MM.1S (cell line): ENCODE measurements at regions not wholly inside any gene's neighbourhood (a gene's known extent, or its start where the extent isn't known, plus 50 kb on each side); places are given as distances from the start of the nearest gene placed in this dataset.

ENCODE experiments used
- EZH2 ChIP-seq: fragments of 300-600 bp; sonication (generic); optimal IDR thresholded peaks from 2 replicates; pipeline ENCODE3; 2017; ENCODE audit warnings: low read depth, mild to moderate bottlenecking, antibody characterized with exemption, low read length, mixed read lengths
- EZH2phosphoT487 ChIP-seq: fragments of 300-600 bp; sonication (generic); IDR thresholded peaks from 2 replicates; pipeline ENCODE4 v1.6.1; 2018; ENCODE audit warnings: antibody characterized with exemption, low read length
- TF ChIP-seq, protein P1 (sequence below): fragments of 300-600 bp; sonication (generic); IDR thresholded peaks from 2 replicates; pipeline ENCODE4 v1.5.1; 2016; ENCODE audit warnings: antibody characterized with exemption, low read length, mixed read lengths

DNA sequence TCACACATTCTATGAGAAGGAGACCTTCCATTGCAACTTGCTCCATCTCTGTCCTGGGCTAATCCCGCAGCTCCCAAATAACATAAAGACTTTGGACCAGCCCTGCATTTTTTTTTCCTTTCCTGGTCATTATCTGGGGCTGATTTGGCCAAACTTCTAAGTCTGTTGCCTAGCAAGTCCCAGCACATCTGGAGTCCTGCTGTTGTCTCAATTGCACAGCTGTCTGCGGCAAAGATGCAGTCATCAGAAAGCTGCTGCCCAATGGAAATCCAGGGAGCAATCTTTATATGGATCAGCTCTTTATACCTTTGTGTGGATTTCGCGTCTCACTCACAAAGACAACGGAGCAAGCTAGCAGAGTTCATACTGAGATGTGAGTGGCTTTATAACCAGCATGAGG, 105.9 kb downstream of the NXPE2 start:
- TF ChIP-seq, protein P1, sequence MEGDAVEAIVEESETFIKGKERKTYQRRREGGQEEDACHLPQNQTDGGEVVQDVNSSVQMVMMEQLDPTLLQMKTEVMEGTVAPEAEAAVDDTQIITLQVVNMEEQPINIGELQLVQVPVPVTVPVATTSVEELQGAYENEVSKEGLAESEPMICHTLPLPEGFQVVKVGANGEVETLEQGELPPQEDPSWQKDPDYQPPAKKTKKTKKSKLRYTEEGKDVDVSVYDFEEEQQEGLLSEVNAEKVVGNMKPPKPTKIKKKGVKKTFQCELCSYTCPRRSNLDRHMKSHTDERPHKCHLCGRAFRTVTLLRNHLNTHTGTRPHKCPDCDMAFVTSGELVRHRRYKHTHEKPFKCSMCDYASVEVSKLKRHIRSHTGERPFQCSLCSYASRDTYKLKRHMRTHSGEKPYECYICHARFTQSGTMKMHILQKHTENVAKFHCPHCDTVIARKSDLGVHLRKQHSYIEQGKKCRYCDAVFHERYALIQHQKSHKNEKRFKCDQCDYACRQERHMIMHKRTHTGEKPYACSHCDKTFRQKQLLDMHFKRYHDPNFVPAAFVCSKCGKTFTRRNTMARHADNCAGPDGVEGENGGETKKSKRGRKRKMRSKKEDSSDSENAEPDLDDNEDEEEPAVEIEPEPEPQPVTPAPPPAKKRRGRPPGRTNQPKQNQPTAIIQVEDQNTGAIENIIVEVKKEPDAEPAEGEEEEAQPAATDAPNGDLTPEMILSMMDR, result no peak
- TF ChIP-seq EZH2 (no peak), EZH2phosphoT487 (no peak)
